Ishikawa (cell line): ENCODE measurements at regions not wholly inside any gene's neighbourhood (a gene's known extent, or its start where the extent isn't known, plus 50 kb on each side); places are given as distances from the start of the nearest gene placed in this dataset.

Experiments
- CEBPB ChIP-seq: IDR thresholded peaks from 2 replicates; pipeline ENCODE4 v1.6.1; 2012
- EGR1 ChIP-seq: IDR thresholded peaks from 2 replicates; pipeline ENCODE4 v1.6.1; 2012
- EP300 ChIP-seq: IDR thresholded peaks from 2 replicates; pipeline ENCODE4 v1.6.1; 2012; ENCODE audit warnings: borderline replicate concordance
- FOXM1 ChIP-seq: IDR thresholded peaks from 2 replicates; pipeline ENCODE4 v1.6.1; 2012; ENCODE audit warnings: low read depth, borderline replicate concordance
- NFIC ChIP-seq: IDR thresholded peaks from 2 replicates; pipeline ENCODE4 v1.6.1; 2012
- RAD21 ChIP-seq: IDR thresholded peaks from 2 replicates; pipeline ENCODE4 v1.6.1; 2012; ENCODE audit warnings: low read depth
- REST ChIP-seq: IDR thresholded peaks from 2 replicates; pipeline ENCODE4 v1.6.1; 2012; ENCODE audit warnings: low read depth, mild to moderate bottlenecking
- TAF1 ChIP-seq: IDR thresholded peaks from 2 replicates; pipeline ENCODE4 v1.6.1; 2012; ENCODE audit warnings: low read depth, mild to moderate bottlenecking
- ZBTB7A ChIP-seq: IDR thresholded peaks from 2 replicates; pipeline ENCODE4 v1.6.1; 2012; ENCODE audit warnings: low read depth
- TF ChIP-seq, protein P1 (sequence below): IDR thresholded peaks from 2 replicates; pipeline ENCODE4 v1.6.1; 2012

DNA sequence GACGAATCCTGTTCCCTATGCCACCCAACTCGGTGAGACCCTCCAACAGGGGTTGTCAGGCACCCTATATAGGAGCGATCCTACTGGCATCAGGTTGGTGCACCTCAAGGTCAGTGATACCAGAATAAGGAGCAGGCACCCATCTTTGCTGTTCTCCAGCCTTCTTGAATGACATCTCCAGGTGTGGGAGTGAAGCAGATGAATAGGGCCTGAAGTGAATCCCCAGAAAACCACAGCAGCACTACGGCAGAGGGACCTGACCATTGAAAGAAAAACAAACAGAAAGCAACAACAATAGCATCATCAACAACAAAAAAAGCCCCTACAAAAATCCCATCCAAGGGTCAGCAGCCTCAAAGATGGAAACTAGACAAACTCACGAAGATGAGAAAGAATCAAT lies 445.2 kb upstream of the ATP2B1 start:
- no peak for TF ChIP-seq TAF1
- TF ChIP-seq FOXM1: no peak
- no peak for TF ChIP-seq CEBPB
- TF ChIP-seq ZBTB7A: no peak
- no peak for TF ChIP-seq NFIC
- TF ChIP-seq, protein P1, sequence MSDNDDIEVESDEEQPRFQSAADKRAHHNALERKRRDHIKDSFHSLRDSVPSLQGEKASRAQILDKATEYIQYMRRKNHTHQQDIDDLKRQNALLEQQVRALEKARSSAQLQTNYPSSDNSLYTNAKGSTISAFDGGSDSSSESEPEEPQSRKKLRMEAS: no peak
- TF ChIP-seq REST: no peak
- TF ChIP-seq EP300: no peak
- TF ChIP-seq RAD21: no peak
- TF ChIP-seq EGR1: no peak
